GM12878 (cell line): ENCODE measurements at regions not wholly inside any gene's neighbourhood (a gene's known extent, or its start where the extent isn't known, plus 50 kb on each side); places are given as distances from the start of the nearest gene placed in this dataset.

Experiments used
- ATAC-seq: fragments of 200-7000 bp; cut with Tn5 transposase; 3 replicates; pipeline ENCODE4 v1.9.1; 2020; ENCODE audit warnings: mild to moderate bottlenecking, moderate library complexity
- BruUV-seq: library from RNA; stranded (reverse); fragments of 400-500 nt; replicated peaks from 2 replicates; lab custom pipeline; 2021; lab: Mats Ljungman, UMichigan
- CTCF ChIA-PET: fragments of 300-600 bp; sonication (Branson Sonifier 250); formaldehyde crosslinking; extraction: SDS; loops from one replicate; lab custom pipeline; 2021; ENCODE audit warnings: inconsistent platforms; lab: Yijun Ruan, JAX
- POLR2A ChIA-PET: fragments of 350-600 bp; formaldehyde crosslinking; extraction: SDS; loops from one replicate; lab custom pipeline; 2021; ENCODE audit warnings: inconsistent platforms; lab: Charles Lee
- RAD21 ChIA-PET: fragments of 300-600 bp; sonication (Branson Sonifier 250); formaldehyde crosslinking; loops from one replicate; lab custom pipeline; 2023; ENCODE audit warnings: antibody characterized with exemption; ENCODE audit not compliant: unreplicated experiment; lab: Charles Lee
- SMC1A ChIA-PET: fragments of 300-600 bp; sonication (Branson Sonifier 250); formaldehyde crosslinking; loops from one replicate; lab custom pipeline; 2023; ENCODE audit not compliant: unreplicated experiment, uncharacterized antibody; lab: Charles Lee
- DNase-seq: peaks from one replicate; pipeline ENCODE4 v3.0.0-alpha.2; 2011; ENCODE audit warnings: low read depth, low spot score
- FAIRE-seq: peaks from 3 replicates; lab custom pipeline; 2011; peaks lifted over from hg19 to GRCh38; lab: Jason Lieb, UNC
- H2AFZ ChIP-seq: 2 replicates; pipeline ENCODE4 v1.6.0; 2011; ENCODE audit warnings: low read depth, low read length, control low read depth; ENCODE audit not compliant: control insufficient read depth
- H3K27ac ChIP-seq: 2 replicates; pipeline ENCODE4 v1.5.1; 2011; ENCODE audit warnings: control low read depth; ENCODE audit not compliant: control insufficient read depth, insufficient read depth
- H3K27me3 ChIP-seq, 2 experiments: replicated peaks in 1 of 2; 2 replicates each; pipeline versions ENCODE4 v1.6.0 to v1.6.1; 2011; ENCODE audit warnings: low read length in 1 of 2; ENCODE audit not compliant: control insufficient read depth in 2 of 2, insufficient read depth in 2 of 2
- H3K36me3 ChIP-seq, 2 experiments: 2 replicates each; pipeline ENCODE4 v1.5.1; 2011; ENCODE audit warnings: low read length in 1 of 2; ENCODE audit not compliant: control insufficient read depth in 2 of 2, insufficient read depth in 2 of 2
- H3K4me1 ChIP-seq: 2 replicates; pipeline ENCODE4 v1.6.1; 2011; ENCODE audit warnings: mild to moderate bottlenecking, low read length, moderate library complexity, mixed read lengths; ENCODE audit not compliant: control insufficient read depth, insufficient read depth
- H3K4me2 ChIP-seq: 2 replicates; pipeline ENCODE4 v1.6.0; 2011; ENCODE audit warnings: control low read depth; ENCODE audit not compliant: control insufficient read depth, insufficient read depth
- H3K4me3 ChIP-seq: fragments of 200-600 bp; sonication (generic); 2 replicates; pipeline ENCODE4 v1.5.1; 2016
- H3K79me2 ChIP-seq: 2 replicates; pipeline ENCODE4 v1.6.0; 2011; ENCODE audit warnings: low read length; ENCODE audit not compliant: control insufficient read depth, insufficient read depth
- H3K9ac ChIP-seq: 2 replicates; pipeline ENCODE4 v1.8.0; 2011; ENCODE audit warnings: low read length, control low read depth, mixed read lengths; ENCODE audit not compliant: control insufficient read depth, insufficient read depth
- H3K9me3 ChIP-seq: replicated peaks from 3 replicates; pipeline ENCODE4 v1.5.1; 2011; ENCODE audit warnings: mild to moderate bottlenecking, low read length; ENCODE audit not compliant: control insufficient read depth, insufficient read depth
- H4K20me1 ChIP-seq: 2 replicates; pipeline ENCODE4 v1.6.0; 2011; ENCODE audit not compliant: control insufficient read depth, insufficient read depth
- ATF2 ChIP-seq: IDR thresholded peaks from 2 replicates; pipeline ENCODE4 v1.6.1; 2012; ENCODE audit warnings: low read length, inconsistent platforms
- BRCA1 ChIP-seq: IDR thresholded peaks from 2 replicates; pipeline ENCODE4 v1.6.1; 2011; ENCODE audit warnings: low read depth, low read length, improper control_type of control experiment
- CBX5 ChIP-seq: sonication (generic); IDR thresholded peaks from 2 replicates; pipeline ENCODE4 v1.6.1; 2016; ENCODE audit warnings: low read depth, moderate library complexity, mild to moderate bottlenecking, inconsistent platforms
- CUX1 ChIP-seq: IDR thresholded peaks from 2 replicates; pipeline ENCODE4 v1.6.1; 2012; ENCODE audit warnings: improper control_type of control experiment, low read depth, low read length; ENCODE audit not compliant: insufficient replicate concordance
- ESRRA ChIP-seq: IDR thresholded peaks from 2 replicates; pipeline ENCODE4 v1.6.1; 2012; ENCODE audit warnings: mild to moderate bottlenecking, low read length, improper control_type of control experiment
- HDAC2 ChIP-seq: fragments of 200-600 bp; sonication (generic); IDR thresholded peaks from 2 replicates; pipeline ENCODE4 v1.6.1; 2017
- JUND ChIP-seq: IDR thresholded peaks from 2 replicates; pipeline ENCODE4 v1.6.1; 2012; ENCODE audit warnings: low read depth, mild to moderate bottlenecking, low read length, improper control_type of control experiment, moderate library complexity
- LARP7 ChIP-seq: fragments of 450-650 bp; IDR thresholded peaks from 2 replicates; pipeline ENCODE4 v1.6.1; 2017; ENCODE audit warnings: mild to moderate bottlenecking
- NFYB ChIP-seq: IDR thresholded peaks from 2 replicates; pipeline ENCODE4 v1.6.1; 2011; ENCODE audit warnings: low read depth, mild to moderate bottlenecking, low read length, improper control_type of control experiment, moderate library complexity; ENCODE audit not compliant: insufficient read depth
- SIN3A ChIP-seq: IDR thresholded peaks from 2 replicates; pipeline ENCODE4 v1.6.1; 2012; ENCODE audit warnings: low read depth, low read length, improper control_type of control experiment
- ZBED1 ChIP-seq: IDR thresholded peaks from 2 replicates; pipeline ENCODE4 v1.6.1; 2016; ENCODE audit warnings: borderline replicate concordance
- WGBS: methylation state at CpG from one replicate; pipeline ENCODE4 v1.1.6; 2016; ENCODE audit warnings: low lambda C conversion rate; ENCODE audit not compliant: insufficient replicate concordance, insufficient coverage; ENCODE audit errors: missing lambda C conversion rate; 5-methylcytosine and 5-hydroxymethylcytosine counted together
- in situ Hi-C: fragments of 300-500 bp; cut with MboI; formaldehyde crosslinking; loops from 9 replicates; pipeline ENCODE4 v1.14.3; 2018; ENCODE audit warnings: mixed read lengths
- intact Hi-C: fragments of 100-400 bp; cut with micrococcal nuclease; formaldehyde crosslinking; loops from one replicate; pipeline ENCODE4 v1.14.2; 2022; ENCODE audit not compliant: unreplicated experiment

DNA sequence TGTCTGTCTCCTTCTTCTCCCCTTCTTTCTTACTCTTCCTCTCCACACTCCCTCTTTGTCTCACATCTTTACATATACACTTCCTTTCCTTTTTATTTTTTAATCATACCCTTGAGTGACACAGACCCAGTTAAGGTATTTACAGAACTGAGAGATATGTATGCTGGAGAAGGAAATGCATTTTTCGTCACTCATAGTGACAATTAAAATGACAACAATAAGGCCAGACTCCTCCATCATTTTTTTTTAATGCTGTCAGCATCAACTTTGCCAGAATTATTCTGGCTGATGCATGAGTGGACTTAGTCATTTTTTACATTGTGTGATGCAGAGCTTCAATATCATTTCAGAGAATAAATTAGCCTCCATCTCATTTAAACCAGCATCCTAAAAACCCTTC lies 272.9 kb downstream of the TMEM38B start (continued):
- TF ChIP-seq CUX1 (no peak), CBX5 (no peak)

- ChIA-PET CTCF (no interaction called here), RAD21 (no interaction called here), POLR2A (no interaction called here), SMC1A (no interaction called here)
- intact Hi-C loops = no loop called here
- H3K9me3 ChIP-seq = no peaks in the 10 kb centered on the region
- H3K79me2 ChIP-seq = no peaks in the 10 kb centered on the region
- DNase-seq = no peak
- no peaks in the 10 kb centered on the region for H4K20me1 ChIP-seq
- H3K27ac ChIP-seq = no peak overlapping the region
- no peak overlapping the region for H2AFZ ChIP-seq
- no peaks in the 10 kb centered on the region for H3K36me3 ChIP-seq
- WGBS = 0% methylated on average over 2 of the region's 2 CpGs
- H3K4me2 ChIP-seq = no peak overlapping the region
- BruUV-seq = no TSS peak
- no peak overlapping the region for H3K4me3 ChIP-seq
- no peak overlapping the region for H3K9ac ChIP-seq
- TF ChIP-seq SIN3A (no peak), ATF2 (no peak), ESRRA (no peak), NFYB (no peak), BRCA1 (no peak), LARP7 (no peak), JUND (no peak), HDAC2 (no peak), ZBED1 (no peak)
- ATAC-seq = no peak
- no peak for FAIRE-seq
- no peaks in the 10 kb centered on the region for H3K27me3 ChIP-seq
- in situ Hi-C loops = no loop called here
- no peaks in the 10 kb centered on the region for H3K4me1 ChIP-seq
Observed at GRCh38 chr9:105967797-105968196, 273.5 kb downstream of the TMEM38B start.
